Activated CD8-positive, alpha-beta T cell treated with anti-CD3 and anti-CD28 coated beads for 36 hours (primary cell): ENCODE measurements at regions not wholly inside any gene's neighbourhood (a gene's known extent, or its start where the extent isn't known, plus 50 kb on each side); places are given as distances from the start of the nearest gene placed in this dataset.

Experiments used
- ATAC-seq: fragments of 200-7000 bp; cut with Tn5 transposase; one replicate; pipeline ENCODE4 v1.10.0; 2021; ENCODE audit warnings: mild to moderate bottlenecking, moderate library complexity
- CTCF ChIA-PET: fragments of 350-600 bp; sonication (Branson Sonifier 250); formaldehyde crosslinking; loops from one replicate; lab custom pipeline; 2021; ENCODE audit warnings: antibody characterized with exemption; lab: Charles Lee
- POLR2A ChIA-PET: fragments of 350-600 bp; sonication (Branson Sonifier 250); formaldehyde crosslinking; loops from one replicate; lab custom pipeline; 2021; ENCODE audit warnings: antibody characterized with exemption; lab: Charles Lee
- DNase-seq: peaks from one replicate; pipeline ENCODE4 v3.0.0-alpha.2; 2020
- H3K27ac Mint-ChIP-seq: one replicate; pipeline ENCODE4 v1.8.0; 2021; ENCODE audit warnings: mild to moderate bottlenecking, mixed read lengths
- H3K27me3 Mint-ChIP-seq: one replicate; pipeline ENCODE4 v1.8.0; 2021; ENCODE audit warnings: mixed read lengths
- H3K36me3 Mint-ChIP-seq: one replicate; pipeline ENCODE4 v1.8.0; 2021; ENCODE audit warnings: low read depth, mixed read lengths
- H3K4me1 Mint-ChIP-seq: one replicate; pipeline ENCODE4 v1.8.0; 2021; ENCODE audit warnings: low read depth, mixed read lengths
- H3K4me3 Mint-ChIP-seq: one replicate; pipeline ENCODE4 v1.8.0; 2021; ENCODE audit warnings: mild to moderate bottlenecking, moderate library complexity, mixed read lengths
- H3K9me3 Mint-ChIP-seq: one replicate; pipeline ENCODE4 v1.8.0; 2021; ENCODE audit warnings: mixed read lengths
- CTCF ChIP-seq: fragments of 200-600 bp; IDR thresholded peaks from one replicate; pipeline ENCODE4 v1.8.0; 2022; ENCODE audit warnings: antibody characterized with exemption, mild to moderate bottlenecking
- intact Hi-C: fragments of 100-400 bp; cut with micrococcal nuclease; formaldehyde crosslinking; loops from one replicate; pipeline ENCODE4 v1.10.0; 2022

GRCh38 chr13:109913186-109913585, 126.8 kb upstream of the IRS2 start:
- DNase-seq (no peak), ATAC-seq (no peak)
- no peaks in the 10 kb centered on the region for H3K36me3 Mint-ChIP-seq
- ChIA-PET POLR2A (no interaction called here), CTCF (interaction anchor here (0.9 kb wide), 1 partner anchor 16 kb away, joined by 3 read pairs; no protein-coding TSS in a partner anchor)
- H3K4me1 Mint-ChIP-seq, result no peaks in the 10 kb centered on the region
- no peaks in the 10 kb centered on the region for H3K27me3 Mint-ChIP-seq
- no peak overlapping the region for H3K4me3 Mint-ChIP-seq
- no peak overlapping the region for H3K27ac Mint-ChIP-seq
- no peaks in the 10 kb centered on the region for H3K9me3 Mint-ChIP-seq
- intact Hi-C loops, result no loop called here
- TF ChIP-seq CTCF, result no peak

- H3K27ac Mint-ChIP-seq, result no peak overlapping the region
- ATAC-seq (no peak), DNase-seq (no peak)
- no peak overlapping the region for H3K4me3 Mint-ChIP-seq
- ChIA-PET CTCF (no interaction called here), POLR2A (no interaction called here)
- H3K9me3 Mint-ChIP-seq, result peaks cover 1% of the 10 kb centered on the region
- no peak for TF ChIP-seq CTCF
- no peaks in the 10 kb centered on the region for H3K36me3 Mint-ChIP-seq
- peaks cover 2% of the 10 kb centered on the region for H3K27me3 Mint-ChIP-seq
- intact Hi-C loops, result no loop called here
- H3K4me1 Mint-ChIP-seq, result no peaks in the 10 kb centered on the region
Observed at GRCh38 chr13:109910194-109910593, 123.8 kb upstream of the IRS2 start.

- H3K9me3 Mint-ChIP-seq, result peaks cover 1% of the 10 kb centered on the region
- peaks cover 2% of the 10 kb centered on the region for H3K27me3 Mint-ChIP-seq
- ATAC-seq (no peak), DNase-seq (no peak)
- no peaks in the 10 kb centered on the region for H3K4me1 Mint-ChIP-seq
- H3K27ac Mint-ChIP-seq, result no peak overlapping the region
- ChIA-PET CTCF (no interaction called here), POLR2A (no interaction called here)
- no peak overlapping the region for H3K4me3 Mint-ChIP-seq
- no peak for TF ChIP-seq CTCF
- intact Hi-C loops, result no loop called here
- H3K36me3 Mint-ChIP-seq, result no peaks in the 10 kb centered on the region
Observed at GRCh38 chr13:109906976-109907375, 120.6 kb upstream of the IRS2 start.

GRCh38 chr13:109904218-109904617, 117.8 kb upstream of the IRS2 start:
- ChIA-PET CTCF (no interaction called here), POLR2A (no interaction called here)
- H3K27ac Mint-ChIP-seq, result no peak overlapping the region
- no peak for ATAC-seq
- no peaks in the 10 kb centered on the region for H3K4me1 Mint-ChIP-seq
- no peaks in the 10 kb centered on the region for H3K36me3 Mint-ChIP-seq
- no peak for TF ChIP-seq CTCF
- H3K4me3 Mint-ChIP-seq, result no peak overlapping the region
- intact Hi-C loops, result no loop called here
- no peak for DNase-seq
- peaks cover 2% of the 10 kb centered on the region for H3K27me3 Mint-ChIP-seq
- peaks cover 1% of the 10 kb centered on the region for H3K9me3 Mint-ChIP-seq

- H3K9me3 Mint-ChIP-seq, result no peaks in the 10 kb centered on the region
- intact Hi-C loops, result no loop called here
- H3K4me3 Mint-ChIP-seq, result no peak overlapping the region
- ChIA-PET CTCF (interaction anchor here (1.0 kb wide), 1 partner anchor 18 kb away, joined by 3 read pairs; no protein-coding TSS in a partner anchor), POLR2A (no interaction called here)
- TF ChIP-seq CTCF, result no peak
- peaks cover 6% of the 10 kb centered on the region for H3K27me3 Mint-ChIP-seq
- no peak overlapping the region for H3K27ac Mint-ChIP-seq
- H3K4me1 Mint-ChIP-seq, result no peaks in the 10 kb centered on the region
- DNase-seq (no peak), ATAC-seq (no peak)
- H3K36me3 Mint-ChIP-seq, result no peaks in the 10 kb centered on the region
Observed at GRCh38 chr13:109900741-109901140, 114.4 kb upstream of the IRS2 start.
